HG03280 (cell line): ENCODE measurements at regions not wholly inside any gene's neighbourhood (a gene's known extent, or its start where the extent isn't known, plus 50 kb on each side); places are given as distances from the start of the nearest gene placed in this dataset.

Experiments
- ATAC-seq: cut with Tn5 transposase; IDR thresholded peaks from one replicate; pipeline ENCODE4 v1.9.1; 2021; ENCODE audit warnings: mild to moderate bottlenecking, moderate library complexity; ENCODE audit not compliant: unreplicated experiment

GRCh38 chr2:147560810-147561535 lies 283.9 kb upstream of the ACVR2A start:
- ATAC-seq, result no peak

- no peak for ATAC-seq
These were observed 285.6 kb upstream of the ACVR2A start for GRCh38 chr2:147559070-147559725.

- ATAC-seq, result no peak
These were observed 286.2 kb upstream of the ACVR2A start for GRCh38 chr2:147558620-147559019.

GRCh38 chr2:147554521-147555107 lies 290.2 kb upstream of the ACVR2A start:
- ATAC-seq, result no peak

- no peak for ATAC-seq
These were observed 291.0 kb upstream of the ACVR2A start for GRCh38 chr2:147553775-147554271.

- no peak for ATAC-seq
These were observed 293.7 kb upstream of the ACVR2A start for GRCh38 chr2:147550995-147551731.

- ATAC-seq, result no peak
These were observed 295.8 kb upstream of the ACVR2A start for GRCh38 chr2:147549054-147549453.

- no peak for ATAC-seq
These were observed 296.4 kb upstream of the ACVR2A start for GRCh38 chr2:147548451-147548850.

- no peak for ATAC-seq
These were observed 297.4 kb upstream of the ACVR2A start for GRCh38 chr2:147547440-147547839.

GRCh38 chr2:147546109-147546508 lies 298.7 kb upstream of the ACVR2A start:
- no peak for ATAC-seq

- no peak for ATAC-seq
These were observed 301.8 kb upstream of the ACVR2A start for GRCh38 chr2:147543056-147543455.

GRCh38 chr2:147542351-147542750 lies 302.5 kb upstream of the ACVR2A start:
- ATAC-seq, result no peak

- ATAC-seq, result no peak
These were observed 303.5 kb upstream of the ACVR2A start for GRCh38 chr2:147541314-147541713.

GRCh38 chr2:147538821-147539220 lies 306.0 kb upstream of the ACVR2A start:
- ATAC-seq, result no peak

GRCh38 chr2:147538088-147538487 lies 306.7 kb upstream of the ACVR2A start:
- ATAC-seq, result no peak

GRCh38 chr2:147531269-147531668 lies 313.6 kb upstream of the ACVR2A start:
- no peak for ATAC-seq

GRCh38 chr2:147530033-147530432 lies 314.8 kb upstream of the ACVR2A start:
- no peak for ATAC-seq

- ATAC-seq, result no peak
These were observed 318.9 kb upstream of the ACVR2A start for GRCh38 chr2:147525819-147526489.

- no peak for ATAC-seq
These were observed 319.9 kb upstream of the ACVR2A start for GRCh38 chr2:147524912-147525311.

GRCh38 chr2:147523415-147523814 lies 321.4 kb upstream of the ACVR2A start:
- no peak for ATAC-seq

GRCh38 chr2:147521936-147522335 lies 322.9 kb upstream of the ACVR2A start:
- ATAC-seq, result no peak
